Mesothelial cell of epicardium (in vitro differentiated cells): ENCODE measurements at regions not wholly inside any gene's neighbourhood (a gene's known extent, or its start where the extent isn't known, plus 50 kb on each side); places are given as distances from the start of the nearest gene placed in this dataset.
A peak's percentile ranks its signal among the peaks of the same experiment; 100 is the strongest.

Experiments
- DNase-seq, 2 experiments: peaks; one replicate each; pipeline ENCODE4 v3.0.0; 2021; ENCODE audit warnings: low spot score in 2 of 2; ENCODE audit not compliant: unreplicated experiment in 2 of 2
- H3K27ac Mint-ChIP-seq: 2 replicates; pipeline ENCODE4 v1.8.0; 2021; ENCODE audit warnings: mixed read lengths
- H3K27me3 Mint-ChIP-seq: 2 replicates; pipeline ENCODE4 v1.8.0; 2021; ENCODE audit warnings: low read depth, mixed read lengths
- H3K36me3 Mint-ChIP-seq: 2 replicates; pipeline ENCODE4 v1.8.0; 2021; ENCODE audit warnings: mixed read lengths
- H3K4me1 Mint-ChIP-seq: 2 replicates; pipeline ENCODE4 v1.8.0; 2021; ENCODE audit warnings: mixed read lengths
- H3K4me3 Mint-ChIP-seq: 2 replicates; pipeline ENCODE4 v1.8.0; 2021; ENCODE audit warnings: mild to moderate bottlenecking, moderate library complexity, mixed read lengths
- H3K9me3 Mint-ChIP-seq: 2 replicates; pipeline ENCODE4 v1.8.0; 2021; ENCODE audit warnings: mixed read lengths
- TF ChIP-seq, protein P1 (sequence below): fragments of 200-600 bp; sonication (generic); IDR thresholded peaks from one replicate; pipeline ENCODE4 v1.5.0; 2021; ENCODE audit warnings: antibody characterized with exemption; ENCODE audit not compliant: unreplicated experiment

DNA sequence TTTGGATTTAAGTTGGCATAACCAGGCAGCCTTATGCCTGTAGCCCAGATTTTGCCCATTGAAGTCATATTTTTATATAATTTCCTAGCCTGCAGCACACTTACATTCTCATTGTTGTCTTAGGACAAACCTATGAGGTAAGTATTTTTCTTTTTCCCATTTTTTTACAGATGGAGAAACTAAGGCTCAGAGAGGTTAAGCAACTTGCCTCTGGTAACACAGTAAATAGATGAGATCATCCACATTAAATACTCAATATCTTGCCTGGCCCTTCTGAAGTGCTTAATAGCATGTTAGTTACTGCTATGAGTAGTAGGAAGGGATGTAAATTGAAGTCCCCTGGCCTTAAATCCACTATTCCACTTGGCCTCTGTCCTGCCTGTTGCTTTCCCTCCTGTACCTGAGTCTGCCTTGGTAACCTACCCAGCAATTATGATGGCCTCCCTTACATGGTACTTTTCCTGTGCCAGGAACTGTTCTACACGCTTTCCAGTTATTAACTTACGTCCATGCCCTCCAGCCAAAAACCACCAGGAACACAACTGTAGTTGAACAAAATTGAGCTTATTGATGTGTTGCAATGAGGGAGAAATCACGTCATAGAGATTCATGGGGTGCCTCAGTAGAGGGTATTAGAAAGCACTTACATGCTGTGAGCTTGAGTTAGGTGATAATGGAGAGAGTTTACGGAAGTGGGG lies 111.6 kb upstream of the FGGY start:
- Mint-ChIP-seq H3K4me3 (no peak overlapping the region), H3K4me1 (peaks cover 24% of the 10 kb centered on the region), H3K27me3 (no peaks in the 10 kb centered on the region), H3K27ac (no peak overlapping the region), H3K9me3 (peaks cover 9% of the 10 kb centered on the region), H3K36me3 (peaks cover 3% of the 10 kb centered on the region)
- DNase-seq = no peak
- TF ChIP-seq, protein P1, sequence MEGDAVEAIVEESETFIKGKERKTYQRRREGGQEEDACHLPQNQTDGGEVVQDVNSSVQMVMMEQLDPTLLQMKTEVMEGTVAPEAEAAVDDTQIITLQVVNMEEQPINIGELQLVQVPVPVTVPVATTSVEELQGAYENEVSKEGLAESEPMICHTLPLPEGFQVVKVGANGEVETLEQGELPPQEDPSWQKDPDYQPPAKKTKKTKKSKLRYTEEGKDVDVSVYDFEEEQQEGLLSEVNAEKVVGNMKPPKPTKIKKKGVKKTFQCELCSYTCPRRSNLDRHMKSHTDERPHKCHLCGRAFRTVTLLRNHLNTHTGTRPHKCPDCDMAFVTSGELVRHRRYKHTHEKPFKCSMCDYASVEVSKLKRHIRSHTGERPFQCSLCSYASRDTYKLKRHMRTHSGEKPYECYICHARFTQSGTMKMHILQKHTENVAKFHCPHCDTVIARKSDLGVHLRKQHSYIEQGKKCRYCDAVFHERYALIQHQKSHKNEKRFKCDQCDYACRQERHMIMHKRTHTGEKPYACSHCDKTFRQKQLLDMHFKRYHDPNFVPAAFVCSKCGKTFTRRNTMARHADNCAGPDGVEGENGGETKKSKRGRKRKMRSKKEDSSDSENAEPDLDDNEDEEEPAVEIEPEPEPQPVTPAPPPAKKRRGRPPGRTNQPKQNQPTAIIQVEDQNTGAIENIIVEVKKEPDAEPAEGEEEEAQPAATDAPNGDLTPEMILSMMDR = no peak

DNA sequence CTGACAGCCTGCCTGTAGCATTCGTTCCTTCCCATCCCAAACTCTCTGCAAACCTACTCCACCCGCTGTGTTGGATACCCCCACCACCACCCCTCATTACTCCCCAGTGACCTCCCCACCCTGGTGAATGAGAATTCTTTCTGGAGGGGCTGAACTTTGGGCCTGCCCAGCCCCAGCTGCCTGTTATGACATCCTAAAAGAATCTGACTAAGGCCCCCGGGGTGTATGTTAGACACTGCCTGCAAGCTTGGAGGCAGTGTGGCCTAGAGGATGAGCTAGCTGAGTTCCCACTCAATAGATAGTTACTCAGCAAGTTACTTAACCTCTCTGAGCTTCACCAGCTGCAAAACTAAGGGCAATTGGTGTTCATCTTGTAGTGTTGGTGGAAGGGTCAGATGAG lies 110.2 kb upstream of the FGGY start:
- Mint-ChIP-seq H3K4me3 (no peak overlapping the region), H3K27me3 (no peaks in the 10 kb centered on the region), H3K4me1 (peaks cover 24% of the 10 kb centered on the region), H3K36me3 (peaks cover 3% of the 10 kb centered on the region), H3K9me3 (peaks cover 22% of the 10 kb centered on the region), H3K27ac (peak overlapping the region; percentile 17)
- TF ChIP-seq, protein P1 = no peak
- DNase-seq = no peak

DNA sequence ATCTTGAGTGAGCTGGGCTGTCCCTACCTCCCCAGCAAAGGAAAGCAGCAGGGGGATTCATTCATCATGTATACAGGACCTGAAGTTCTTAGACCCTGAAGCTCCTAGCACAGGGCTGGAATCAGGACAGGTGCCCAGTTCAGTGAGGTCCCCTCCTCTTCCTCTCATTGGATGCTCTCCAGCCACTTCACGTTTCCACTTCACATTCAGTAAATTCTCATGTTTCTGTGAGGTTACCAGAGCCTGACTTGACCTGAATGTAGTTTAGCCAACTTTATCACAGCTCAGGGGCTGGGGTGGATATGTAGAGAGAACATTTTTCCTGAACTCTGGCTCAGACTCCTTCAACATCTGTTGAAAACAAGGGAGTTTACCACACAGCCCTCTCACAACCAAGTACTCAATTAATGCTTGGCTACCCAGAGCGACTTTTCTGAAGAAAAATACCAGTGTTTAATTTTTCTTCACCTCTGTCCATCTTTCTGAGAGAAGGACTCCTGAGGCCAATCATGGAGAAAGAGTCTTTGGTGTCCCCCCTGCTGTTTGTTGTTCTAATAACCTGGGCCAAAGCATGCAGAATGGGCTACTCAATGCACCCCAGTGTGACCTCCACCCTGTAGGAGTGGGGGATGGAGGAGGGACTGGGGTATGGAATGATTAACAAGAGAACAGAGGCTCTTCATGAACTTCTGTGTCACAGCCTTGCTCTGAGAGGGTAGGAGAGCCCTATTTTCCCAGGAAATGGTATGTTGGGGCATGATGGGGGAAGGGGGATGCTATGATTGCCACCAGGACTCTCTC lies 108.3 kb upstream of the FGGY start:
- H3K4me1 Mint-ChIP-seq = peaks cover 24% of the 10 kb centered on the region

DNA sequence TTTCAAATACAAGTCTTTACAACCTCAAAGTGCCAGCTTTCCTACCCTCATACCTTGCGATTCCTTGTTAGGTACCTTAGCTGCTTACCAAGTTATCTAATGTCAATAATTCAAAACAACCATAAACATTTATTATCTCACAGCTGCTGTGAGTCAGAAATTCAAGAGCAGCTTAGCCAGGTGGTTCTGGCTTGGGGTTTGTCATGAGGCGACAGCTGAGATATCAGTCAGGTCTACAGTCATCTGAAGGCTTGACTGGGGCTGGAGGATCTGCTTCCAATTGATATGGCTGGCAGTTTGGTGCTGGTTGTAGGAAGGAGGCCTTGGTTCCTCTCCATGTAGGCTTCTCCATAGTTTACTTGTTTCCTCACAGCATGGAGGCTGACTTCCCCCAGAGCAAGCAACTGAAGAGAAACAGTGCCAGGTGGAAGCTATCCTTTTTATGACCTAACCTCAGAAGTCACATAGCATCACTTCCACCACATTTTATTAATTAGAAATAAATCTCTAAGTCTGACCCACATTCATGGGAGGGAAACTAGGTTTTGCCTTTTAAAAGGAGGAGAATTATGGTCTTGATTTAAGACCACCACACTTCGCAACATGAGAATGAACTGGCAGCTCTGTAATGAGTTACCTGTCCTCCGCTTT lies 103.3 kb upstream of the FGGY start:
- H3K4me1 Mint-ChIP-seq = peaks cover 4% of the 10 kb centered on the region
- no peaks in the 10 kb centered on the region for H3K27me3 Mint-ChIP-seq
- H3K36me3 Mint-ChIP-seq = peaks cover 6% of the 10 kb centered on the region
- peaks cover 27% of the 10 kb centered on the region for H3K9me3 Mint-ChIP-seq
- no peak overlapping the region for H3K4me3 Mint-ChIP-seq
- TF ChIP-seq, protein P1 = no peak
- no peak overlapping the region for H3K27ac Mint-ChIP-seq
- no peak for DNase-seq

More for the DNA sequence above, 108.3 kb upstream of the FGGY start:
- DNase-seq = no peak
- TF ChIP-seq, protein P1 = no peak
- Mint-ChIP-seq H3K9me3 (peaks cover 27% of the 10 kb centered on the region), H3K27ac (no peak overlapping the region), H3K4me3 (no peak overlapping the region), H3K27me3 (no peaks in the 10 kb centered on the region), H3K36me3 (peaks cover 6% of the 10 kb centered on the region)

DNA sequence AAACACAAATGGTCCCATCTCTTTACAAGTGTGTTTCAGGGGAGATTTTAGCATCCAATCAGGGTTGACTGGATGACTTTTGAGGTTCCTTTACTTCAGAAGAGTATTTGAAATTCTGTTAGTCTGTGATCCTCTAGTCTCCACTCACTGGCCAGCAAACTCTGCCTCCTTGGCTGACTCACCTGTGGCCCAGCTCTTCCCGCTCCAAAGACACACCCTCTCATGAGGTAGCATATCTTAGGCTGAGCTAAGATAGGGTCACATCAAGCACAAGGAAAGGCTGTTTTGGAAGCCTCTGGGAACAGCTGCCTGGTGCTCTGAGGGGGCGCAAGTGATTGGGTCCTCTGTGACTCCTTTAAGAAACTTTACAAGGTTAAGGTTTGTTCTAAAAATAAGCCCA lies 102.3 kb upstream of the FGGY start:
- H3K4me1 Mint-ChIP-seq = peaks cover 12% of the 10 kb centered on the region
- H3K4me3 Mint-ChIP-seq = no peak overlapping the region
- peaks cover 6% of the 10 kb centered on the region for H3K36me3 Mint-ChIP-seq
- no peak overlapping the region for H3K27ac Mint-ChIP-seq
- no peak for DNase-seq
- H3K27me3 Mint-ChIP-seq = no peaks in the 10 kb centered on the region
- TF ChIP-seq, protein P1 = no peak
- peaks cover 25% of the 10 kb centered on the region for H3K9me3 Mint-ChIP-seq
